Nephron progenitor cell (in vitro differentiated cells): ENCODE measurements at regions not wholly inside any gene's neighbourhood (a gene's known extent, or its start where the extent isn't known, plus 50 kb on each side); places are given as distances from the start of the nearest gene placed in this dataset.

ENCODE experiments used
- DNase-seq: peaks from one replicate; pipeline ENCODE4 v3.0.0; 2021
- H3K27ac Mint-ChIP-seq: 2 replicates; pipeline ENCODE4 v1.8.0; 2021; ENCODE audit warnings: mild to moderate bottlenecking, moderate library complexity, mixed read lengths
- H3K27me3 Mint-ChIP-seq: 2 replicates; pipeline ENCODE4 v1.8.0; 2021; ENCODE audit warnings: mild to moderate bottlenecking, low read depth, mixed read lengths; ENCODE audit not compliant: poor library complexity
- H3K36me3 Mint-ChIP-seq: 2 replicates; pipeline ENCODE4 v1.8.0; 2021; ENCODE audit warnings: low read depth, mixed read lengths
- H3K4me1 Mint-ChIP-seq: 2 replicates; pipeline ENCODE4 v1.8.0; 2021; ENCODE audit warnings: mixed read lengths
- H3K4me3 Mint-ChIP-seq: 2 replicates; pipeline ENCODE4 v1.8.0; 2021; ENCODE audit warnings: mild to moderate bottlenecking, moderate library complexity, mixed read lengths
- H3K9me3 Mint-ChIP-seq: 2 replicates; pipeline ENCODE4 v1.8.0; 2021; ENCODE audit warnings: mild to moderate bottlenecking, moderate library complexity, mixed read lengths
- TF ChIP-seq, protein P1 (sequence below): fragments of 200-600 bp; sonication (generic); IDR thresholded peaks from 2 replicates; pipeline ENCODE4 v1.5.0; 2021; ENCODE audit warnings: antibody characterized with exemption

- Mint-ChIP-seq H3K27me3 (peaks cover 13% of the 10 kb centered on the region), H3K27ac (no peak overlapping the region), H3K36me3 (no peaks in the 10 kb centered on the region), H3K4me3 (no peak overlapping the region), H3K9me3 (peaks cover 13% of the 10 kb centered on the region), H3K4me1 (peaks cover 1% of the 10 kb centered on the region)
- no peak for DNase-seq
- TF ChIP-seq, protein P1, sequence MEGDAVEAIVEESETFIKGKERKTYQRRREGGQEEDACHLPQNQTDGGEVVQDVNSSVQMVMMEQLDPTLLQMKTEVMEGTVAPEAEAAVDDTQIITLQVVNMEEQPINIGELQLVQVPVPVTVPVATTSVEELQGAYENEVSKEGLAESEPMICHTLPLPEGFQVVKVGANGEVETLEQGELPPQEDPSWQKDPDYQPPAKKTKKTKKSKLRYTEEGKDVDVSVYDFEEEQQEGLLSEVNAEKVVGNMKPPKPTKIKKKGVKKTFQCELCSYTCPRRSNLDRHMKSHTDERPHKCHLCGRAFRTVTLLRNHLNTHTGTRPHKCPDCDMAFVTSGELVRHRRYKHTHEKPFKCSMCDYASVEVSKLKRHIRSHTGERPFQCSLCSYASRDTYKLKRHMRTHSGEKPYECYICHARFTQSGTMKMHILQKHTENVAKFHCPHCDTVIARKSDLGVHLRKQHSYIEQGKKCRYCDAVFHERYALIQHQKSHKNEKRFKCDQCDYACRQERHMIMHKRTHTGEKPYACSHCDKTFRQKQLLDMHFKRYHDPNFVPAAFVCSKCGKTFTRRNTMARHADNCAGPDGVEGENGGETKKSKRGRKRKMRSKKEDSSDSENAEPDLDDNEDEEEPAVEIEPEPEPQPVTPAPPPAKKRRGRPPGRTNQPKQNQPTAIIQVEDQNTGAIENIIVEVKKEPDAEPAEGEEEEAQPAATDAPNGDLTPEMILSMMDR: no peak
Observed at GRCh38 chr22:47674600-47674999, 912.1 kb downstream of the TBC1D22A start.

DNA sequence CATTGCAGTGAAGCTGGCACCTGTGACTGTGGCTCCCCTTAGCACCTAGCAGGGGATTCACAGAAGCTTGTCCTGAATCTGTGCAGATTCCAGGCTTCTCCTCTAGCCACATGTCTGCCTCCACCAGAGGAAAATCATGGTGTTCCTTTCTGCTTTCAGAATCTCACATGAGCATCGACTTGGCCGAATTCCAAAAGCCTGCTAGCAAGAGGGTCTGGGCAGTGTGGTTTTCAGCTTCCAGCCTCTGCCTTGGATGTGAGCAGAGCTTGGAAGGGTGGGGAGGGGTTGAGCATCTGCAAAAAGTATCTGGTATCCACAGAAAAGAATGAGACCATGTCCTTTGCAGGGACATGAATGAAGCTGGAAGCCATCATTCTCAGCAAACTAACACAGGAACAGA is 911.1 kb downstream of the TBC1D22A start:
- Mint-ChIP-seq H3K27me3 (peaks cover 15% of the 10 kb centered on the region), H3K9me3 (peaks cover 21% of the 10 kb centered on the region), H3K4me3 (no peak overlapping the region), H3K4me1 (no peaks in the 10 kb centered on the region), H3K27ac (no peak overlapping the region), H3K36me3 (no peaks in the 10 kb centered on the region)
- TF ChIP-seq, protein P1: no peak
- no peak for DNase-seq

- no peaks in the 10 kb centered on the region for H3K36me3 Mint-ChIP-seq
- H3K27ac Mint-ChIP-seq: no peak overlapping the region
- TF ChIP-seq, protein P1: no peak
- H3K9me3 Mint-ChIP-seq: peaks cover 24% of the 10 kb centered on the region
- H3K27me3 Mint-ChIP-seq: peaks cover 15% of the 10 kb centered on the region
- no peak overlapping the region for H3K4me3 Mint-ChIP-seq
- no peak for DNase-seq
- no peaks in the 10 kb centered on the region for H3K4me1 Mint-ChIP-seq
Observed at GRCh38 chr22:47672526-47672925, 910.1 kb downstream of the TBC1D22A start.

GRCh38 chr22:47665151-47665550 is 902.7 kb downstream of the TBC1D22A start:
- no peaks in the 10 kb centered on the region for H3K4me1 Mint-ChIP-seq
- peaks cover 52% of the 10 kb centered on the region for H3K9me3 Mint-ChIP-seq
- H3K27me3 Mint-ChIP-seq: peaks cover 14% of the 10 kb centered on the region

GRCh38 chr22:47663615-47664605 is 901.5 kb downstream of the TBC1D22A start:
- TF ChIP-seq, protein P1: no peak
- H3K27me3 Mint-ChIP-seq: peaks cover 14% of the 10 kb centered on the region
- DNase-seq: no peak
- H3K27ac Mint-ChIP-seq: no peak overlapping the region
- H3K36me3 Mint-ChIP-seq: no peaks in the 10 kb centered on the region
- no peaks in the 10 kb centered on the region for H3K4me1 Mint-ChIP-seq
- H3K9me3 Mint-ChIP-seq: peaks cover 41% of the 10 kb centered on the region
- no peak overlapping the region for H3K4me3 Mint-ChIP-seq

More at GRCh38 chr22:47665151-47665550, 902.7 kb downstream of the TBC1D22A start:
- no peak overlapping the region for H3K27ac Mint-ChIP-seq
- no peaks in the 10 kb centered on the region for H3K36me3 Mint-ChIP-seq
- no peak for DNase-seq
- no peak overlapping the region for H3K4me3 Mint-ChIP-seq
- TF ChIP-seq, protein P1: no peak
